BE2C (cell line): ENCODE measurements at regions not wholly inside any gene's neighbourhood (a gene's known extent, or its start where the extent isn't known, plus 50 kb on each side); places are given as distances from the start of the nearest gene placed in this dataset.
"Not testable (repeated sequence)": the region's sequence is repeated elsewhere in the genome, so short reads cannot be mapped to it uniquely, and the experiment has no call there.

ENCODE experiments used
- DNase-seq: peaks from one replicate; pipeline ENCODE4 v3.0.0-alpha.2; 2020
- H3K27me3 ChIP-seq: fragments of 250-450 bp; sonication (Bioruptor Pico); 2 replicates; pipeline ENCODE4 v1.5.1; 2020; ENCODE audit warnings: mild to moderate bottlenecking
- H3K36me3 ChIP-seq: fragments of 250-450 bp; sonication (Bioruptor Pico); 2 replicates; pipeline ENCODE4 v1.5.1; 2020; ENCODE audit warnings: mild to moderate bottlenecking
- H3K4me1 ChIP-seq: fragments of 250-450 bp; sonication (Bioruptor Pico); 2 replicates; pipeline ENCODE4 v1.5.1; 2020
- H3K4me3 ChIP-seq: 2 replicates; pipeline ENCODE4 v1.5.1; 2011; ENCODE audit warnings: low read depth, low read length
- H3K9me3 ChIP-seq: fragments of 250-450 bp; sonication (Bioruptor Pico); 2 replicates; pipeline ENCODE4 v1.5.1; 2020
- TF ChIP-seq, protein P1 (sequence below): IDR thresholded peaks from 2 replicates; pipeline ENCODE4 v1.5.1; 2012; ENCODE audit warnings: mild to moderate bottlenecking, low read depth, low read length

DNA sequence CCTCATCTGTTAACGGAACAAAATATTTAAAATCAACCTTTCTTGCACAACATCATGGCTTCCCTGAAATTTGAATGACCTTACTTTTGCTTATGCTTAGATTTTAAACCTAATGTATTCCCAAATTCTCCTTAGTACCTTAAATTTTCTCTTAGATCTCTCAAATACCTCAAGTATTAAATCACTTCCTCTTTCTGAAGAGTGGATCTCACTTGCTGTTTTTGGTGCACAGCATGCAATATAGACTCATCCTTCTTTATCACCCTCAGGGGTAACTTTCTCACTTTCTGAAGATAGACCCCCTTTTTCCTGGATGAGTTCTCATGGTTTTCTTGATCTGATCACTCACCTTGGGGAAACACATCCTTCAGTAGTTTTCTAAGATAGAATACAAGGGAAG, 871.7 kb downstream of the DACH1 start:
- no peak overlapping the region for H3K4me3 ChIP-seq
- H3K36me3 ChIP-seq = no peaks in the 10 kb centered on the region
- H3K4me1 ChIP-seq = no peaks in the 10 kb centered on the region
- no peak for DNase-seq
- H3K27me3 ChIP-seq = no peaks in the 10 kb centered on the region
- TF ChIP-seq, protein P1, sequence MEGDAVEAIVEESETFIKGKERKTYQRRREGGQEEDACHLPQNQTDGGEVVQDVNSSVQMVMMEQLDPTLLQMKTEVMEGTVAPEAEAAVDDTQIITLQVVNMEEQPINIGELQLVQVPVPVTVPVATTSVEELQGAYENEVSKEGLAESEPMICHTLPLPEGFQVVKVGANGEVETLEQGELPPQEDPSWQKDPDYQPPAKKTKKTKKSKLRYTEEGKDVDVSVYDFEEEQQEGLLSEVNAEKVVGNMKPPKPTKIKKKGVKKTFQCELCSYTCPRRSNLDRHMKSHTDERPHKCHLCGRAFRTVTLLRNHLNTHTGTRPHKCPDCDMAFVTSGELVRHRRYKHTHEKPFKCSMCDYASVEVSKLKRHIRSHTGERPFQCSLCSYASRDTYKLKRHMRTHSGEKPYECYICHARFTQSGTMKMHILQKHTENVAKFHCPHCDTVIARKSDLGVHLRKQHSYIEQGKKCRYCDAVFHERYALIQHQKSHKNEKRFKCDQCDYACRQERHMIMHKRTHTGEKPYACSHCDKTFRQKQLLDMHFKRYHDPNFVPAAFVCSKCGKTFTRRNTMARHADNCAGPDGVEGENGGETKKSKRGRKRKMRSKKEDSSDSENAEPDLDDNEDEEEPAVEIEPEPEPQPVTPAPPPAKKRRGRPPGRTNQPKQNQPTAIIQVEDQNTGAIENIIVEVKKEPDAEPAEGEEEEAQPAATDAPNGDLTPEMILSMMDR = no peak
- no peaks in the 10 kb centered on the region for H3K9me3 ChIP-seq

DNA sequence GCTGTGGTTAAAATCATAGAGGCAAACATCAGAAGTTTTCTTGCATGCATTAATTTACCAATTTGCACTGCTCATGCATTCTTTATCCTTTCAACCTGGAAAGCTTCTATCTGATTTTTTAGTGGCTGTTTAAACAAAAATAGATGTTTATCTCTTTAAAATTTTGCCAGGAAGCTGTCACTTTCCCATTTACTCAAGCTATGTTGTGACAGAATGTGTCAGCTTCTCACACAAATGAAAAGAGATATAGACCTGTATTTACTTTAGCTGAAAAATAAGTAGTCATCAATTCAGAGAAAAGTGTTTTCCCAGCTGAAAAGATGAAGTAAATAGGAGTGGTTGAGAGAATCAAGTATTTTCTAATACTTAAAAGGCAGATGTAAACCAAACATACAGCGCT, 872.8 kb downstream of the DACH1 start:
- Histone ChIP-seq H3K9me3 (no peaks in the 10 kb centered on the region), H3K27me3 (no peaks in the 10 kb centered on the region), H3K4me3 (no peak overlapping the region), H3K36me3 (no peaks in the 10 kb centered on the region), H3K4me1 (no peaks in the 10 kb centered on the region)
- no peak for DNase-seq
- TF ChIP-seq, protein P1 = no peak

DNA sequence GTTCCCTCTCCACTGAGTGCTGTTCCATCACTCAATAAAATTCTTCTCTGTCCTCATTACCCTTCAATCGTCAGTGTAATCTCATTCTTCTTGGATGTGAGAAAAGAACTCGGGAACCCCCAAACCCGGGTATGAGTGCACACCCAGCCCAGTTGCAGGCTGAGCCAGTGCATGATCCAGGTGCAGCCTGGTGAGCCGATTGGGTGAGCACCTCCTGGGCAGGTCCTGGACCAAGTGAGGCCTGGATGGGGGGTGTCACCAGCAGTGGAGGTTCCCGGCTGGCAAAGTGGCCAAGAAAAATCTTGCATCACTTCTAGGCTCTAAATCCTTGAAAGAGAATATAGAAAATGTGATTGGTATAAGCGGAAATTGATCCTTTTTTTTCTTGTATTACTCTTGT, 878.8 kb upstream of the KLHL1 start:
- Histone ChIP-seq H3K4me3 (no peak overlapping the region), H3K4me1 (no peaks in the 10 kb centered on the region), H3K36me3 (no peaks in the 10 kb centered on the region), H3K27me3 (no peaks in the 10 kb centered on the region), H3K9me3 (no peaks in the 10 kb centered on the region)
- TF ChIP-seq, protein P1 = no peak
- no peak for DNase-seq

DNA sequence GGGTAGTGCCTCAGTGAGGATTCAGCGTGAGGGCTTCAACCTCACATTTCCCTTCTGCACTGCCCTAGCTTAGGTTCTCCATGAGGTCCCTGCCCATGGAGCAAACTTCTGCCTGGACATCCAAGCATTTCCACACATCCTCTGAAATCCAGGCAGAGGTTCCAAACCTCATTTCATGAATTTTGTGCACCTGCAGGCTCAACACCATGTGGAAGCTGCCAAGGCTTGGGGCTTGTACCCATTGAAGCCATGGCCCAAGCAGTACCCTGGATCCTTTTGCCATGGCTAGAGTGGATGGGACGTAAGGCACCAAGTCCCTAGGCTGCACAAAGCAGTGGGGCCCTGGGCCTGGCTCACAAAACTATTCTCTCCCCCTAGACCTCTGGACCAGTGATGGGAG, 877.1 kb upstream of the KLHL1 start:
- no peaks in the 10 kb centered on the region for H3K27me3 ChIP-seq
- no peak for DNase-seq
- H3K4me1 ChIP-seq = no peaks in the 10 kb centered on the region
- H3K36me3 ChIP-seq = no peaks in the 10 kb centered on the region
- H3K9me3 ChIP-seq = no peaks in the 10 kb centered on the region
- TF ChIP-seq, protein P1 = no peak
- H3K4me3 ChIP-seq = no peak overlapping the region

DNA sequence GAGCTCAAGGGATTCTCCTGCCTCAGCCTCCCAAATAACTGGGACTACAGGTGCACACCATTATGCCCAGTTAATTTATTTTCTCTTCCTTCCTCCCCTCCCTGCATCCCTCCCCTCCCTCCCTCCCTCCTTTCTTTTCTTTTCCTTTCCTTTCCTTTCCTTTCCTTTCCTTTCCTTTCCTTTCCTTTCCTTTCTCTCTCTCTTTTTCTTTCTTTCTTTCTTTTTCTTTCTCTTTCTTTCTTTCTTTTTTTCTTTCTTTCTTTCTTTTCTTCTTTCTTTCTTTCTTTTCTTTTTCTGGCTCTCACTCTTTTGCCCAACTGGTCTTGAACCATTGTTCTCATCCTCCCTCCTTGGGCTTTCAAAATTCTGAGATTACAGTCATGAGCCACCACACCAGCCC, 873.0 kb upstream of the KLHL1 start:
- H3K27me3 ChIP-seq, H3K36me3 ChIP-seq, H3K9me3 ChIP-seq, H3K4me1 ChIP-seq, DNase-seq, H3K4me3 ChIP-seq: not testable (repeated sequence)

DNA sequence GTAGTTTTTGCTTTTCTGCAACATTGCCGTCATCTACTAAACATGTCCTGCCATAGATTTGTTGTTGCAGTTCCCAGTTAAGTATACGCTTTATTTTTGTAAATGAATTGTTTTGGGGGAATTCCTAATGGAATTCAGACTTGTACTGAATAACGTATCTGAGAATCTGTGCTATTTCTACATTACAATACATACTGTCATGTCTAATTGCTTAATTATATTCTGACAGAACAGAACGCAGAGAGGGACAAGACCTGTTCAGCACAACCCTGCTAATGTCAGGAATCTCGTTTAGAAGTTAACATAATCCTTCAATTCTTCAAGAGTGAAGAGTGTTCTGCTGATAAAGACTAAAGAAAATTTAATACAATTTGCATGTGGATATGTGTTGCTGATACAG, 861.1 kb upstream of the KLHL1 start:
- no peak for DNase-seq
- Histone ChIP-seq H3K27me3 (no peaks in the 10 kb centered on the region), H3K4me3 (no peak overlapping the region), H3K9me3 (no peaks in the 10 kb centered on the region; the same call in none of the 2 replicates), H3K36me3 (no peaks in the 10 kb centered on the region), H3K4me1 (no peaks in the 10 kb centered on the region)
- TF ChIP-seq, protein P1 = no peak

DNA sequence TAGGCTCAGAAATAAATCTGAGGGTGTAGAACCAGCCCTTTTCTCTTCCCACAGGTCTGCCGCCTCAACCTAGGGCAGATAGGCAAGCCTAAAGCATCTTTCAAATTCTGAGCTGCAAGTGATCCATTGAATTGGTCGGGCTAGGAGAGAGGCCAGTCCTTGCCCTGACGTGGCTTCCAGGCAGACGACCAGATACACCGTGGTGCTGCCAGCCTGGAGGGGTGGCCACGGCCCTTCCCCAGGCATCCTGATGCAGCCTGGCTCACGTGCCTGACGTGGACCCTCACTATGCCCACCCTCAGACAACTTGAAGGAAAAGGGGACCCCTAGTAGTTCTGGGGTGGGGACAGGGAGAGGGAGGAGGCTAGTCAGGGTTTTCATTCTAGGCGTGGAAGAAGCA, 859.3 kb upstream of the KLHL1 start:
- H3K9me3 ChIP-seq = no peaks in the 10 kb centered on the region; the same call in 1 of the 2 replicates
- no peak for DNase-seq
- TF ChIP-seq, protein P1 = no peak
- no peak overlapping the region for H3K4me3 ChIP-seq
- H3K27me3 ChIP-seq = no peaks in the 10 kb centered on the region
- no peaks in the 10 kb centered on the region; the same call in 1 of the 2 replicates for H3K4me1 ChIP-seq
- H3K36me3 ChIP-seq = no peaks in the 10 kb centered on the region
